NCI-H1436 (cell line): ENCODE measurements at regions not wholly inside any gene's neighbourhood (a gene's known extent, or its start where the extent isn't known, plus 50 kb on each side); places are given as distances from the start of the nearest gene placed in this dataset.
"Not testable (repeated sequence)": the region's sequence is repeated elsewhere in the genome, so short reads cannot be mapped to it uniquely, and the experiment has no call there.

ENCODE experiments used
- DNase-seq: peaks from one replicate; lab custom pipeline; 2025; lab: John Stamatoyannopoulos, UW

- DNase-seq: not testable (repeated sequence)
Measured at GRCh38 chr14:106197264-106197663, 670.9 kb downstream of the TMEM121 start.

GRCh38 chr14:106199097-106199496 lies 672.7 kb downstream of the TMEM121 start:
- DNase-seq: no peak

GRCh38 chr14:106200541-106201315 lies 674.3 kb downstream of the TMEM121 start:
- DNase-seq: no peak

- DNase-seq: no peak
Measured at GRCh38 chr14:106201376-106201775, 675.0 kb downstream of the TMEM121 start.

GRCh38 chr14:106203438-106203837 lies 677.1 kb downstream of the TMEM121 start:
- DNase-seq: no peak

- no peak for DNase-seq
Measured at GRCh38 chr14:106204063-106204462, 677.7 kb downstream of the TMEM121 start.

- DNase-seq: no peak
Measured at GRCh38 chr14:106207316-106207715, 680.9 kb downstream of the TMEM121 start.

- DNase-seq: no peak
Measured at GRCh38 chr14:106208794-106209193, 682.4 kb downstream of the TMEM121 start.

GRCh38 chr14:106209755-106210154 lies 683.4 kb downstream of the TMEM121 start:
- no peak for DNase-seq

- DNase-seq: no peak
Measured at GRCh38 chr14:106210650-106211049, 684.3 kb downstream of the TMEM121 start.

GRCh38 chr14:106211334-106211900 lies 685.0 kb downstream of the TMEM121 start:
- no peak for DNase-seq

GRCh38 chr14:106215229-106215628 lies 688.8 kb downstream of the TMEM121 start:
- DNase-seq: no peak

GRCh38 chr14:106216679-106217078 lies 690.3 kb downstream of the TMEM121 start:
- DNase-seq: no peak

- DNase-seq: no peak
Measured at GRCh38 chr14:106218174-106218573, 691.8 kb downstream of the TMEM121 start.

- no peak for DNase-seq
Measured at GRCh38 chr14:106222311-106222710, 695.9 kb downstream of the TMEM121 start.

- no peak for DNase-seq
Measured at GRCh38 chr14:106222731-106223130, 696.3 kb downstream of the TMEM121 start.

- no peak for DNase-seq
Measured at GRCh38 chr14:106227793-106228192, 701.4 kb downstream of the TMEM121 start.

GRCh38 chr14:106228541-106229158 lies 702.3 kb downstream of the TMEM121 start:
- no peak for DNase-seq

- no peak for DNase-seq
Measured at GRCh38 chr14:106230071-106230470, 703.7 kb downstream of the TMEM121 start.

GRCh38 chr14:106233191-106233590 lies 706.8 kb downstream of the TMEM121 start:
- DNase-seq: not testable (repeated sequence)

- DNase-seq: peak; percentile 69
Measured at GRCh38 chr14:106234525-106235254, 708.3 kb downstream of the TMEM121 start.

- DNase-seq: no peak
Measured at GRCh38 chr14:106235356-106236159, 709.2 kb downstream of the TMEM121 start.
